ENCODE measurements at regions not wholly inside any gene's neighbourhood (a gene's known extent, or its start where the extent isn't known, plus 50 kb on each side); places are given as distances from the start of the nearest gene placed in this dataset.
"Not testable (repeated sequence)": the region's sequence is repeated elsewhere in the genome, so short reads cannot be mapped to it uniquely, and the experiment has no call there.

DNA sequence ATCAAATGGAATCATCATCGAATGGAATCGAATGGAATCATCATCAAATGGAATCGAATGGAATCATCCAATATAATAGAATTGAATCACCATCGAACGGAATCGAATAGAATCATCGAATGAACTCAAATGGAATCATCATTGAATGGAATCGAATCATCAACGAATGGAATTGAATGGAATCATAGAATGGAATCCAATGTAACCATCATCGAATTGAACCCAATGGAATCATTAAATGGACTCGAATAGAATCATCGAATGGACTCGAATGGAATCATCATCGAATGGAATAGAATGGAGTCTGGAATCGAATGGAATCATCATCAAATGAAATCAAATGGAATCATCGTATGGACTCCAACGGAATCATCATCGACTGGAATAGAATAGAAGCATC lies 227.0 kb downstream of the SHCBP1 start:
- TF ChIP-seq, protein P1, sequence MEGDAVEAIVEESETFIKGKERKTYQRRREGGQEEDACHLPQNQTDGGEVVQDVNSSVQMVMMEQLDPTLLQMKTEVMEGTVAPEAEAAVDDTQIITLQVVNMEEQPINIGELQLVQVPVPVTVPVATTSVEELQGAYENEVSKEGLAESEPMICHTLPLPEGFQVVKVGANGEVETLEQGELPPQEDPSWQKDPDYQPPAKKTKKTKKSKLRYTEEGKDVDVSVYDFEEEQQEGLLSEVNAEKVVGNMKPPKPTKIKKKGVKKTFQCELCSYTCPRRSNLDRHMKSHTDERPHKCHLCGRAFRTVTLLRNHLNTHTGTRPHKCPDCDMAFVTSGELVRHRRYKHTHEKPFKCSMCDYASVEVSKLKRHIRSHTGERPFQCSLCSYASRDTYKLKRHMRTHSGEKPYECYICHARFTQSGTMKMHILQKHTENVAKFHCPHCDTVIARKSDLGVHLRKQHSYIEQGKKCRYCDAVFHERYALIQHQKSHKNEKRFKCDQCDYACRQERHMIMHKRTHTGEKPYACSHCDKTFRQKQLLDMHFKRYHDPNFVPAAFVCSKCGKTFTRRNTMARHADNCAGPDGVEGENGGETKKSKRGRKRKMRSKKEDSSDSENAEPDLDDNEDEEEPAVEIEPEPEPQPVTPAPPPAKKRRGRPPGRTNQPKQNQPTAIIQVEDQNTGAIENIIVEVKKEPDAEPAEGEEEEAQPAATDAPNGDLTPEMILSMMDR (IDR thresholded peaks at IDR 0.05): not testable (repeated sequence)
- TF ChIP-seq POLR2A (IDR thresholded peaks at IDR 0.05): not testable (repeated sequence)
